HepG2 (cell line): ENCODE measurements at regions not wholly inside any gene's neighbourhood (a gene's known extent, or its start where the extent isn't known, plus 50 kb on each side); places are given as distances from the start of the nearest gene placed in this dataset.

Source experiments
- ATAC-seq: fragments of 200-7000 bp; cut with Tn5 transposase; 3 replicates; pipeline ENCODE4 v1.9.1; 2020; ENCODE audit warnings: mild to moderate bottlenecking, moderate library complexity
- BruUV-seq: library from RNA; stranded (reverse); fragments of 400-500 nt; replicated peaks from 2 replicates; lab custom pipeline; 2021; lab: Mats Ljungman, UMichigan
- CTCF ChIA-PET: fragments of 300-600 bp; formaldehyde crosslinking; extraction: SDS; loops from one replicate; lab custom pipeline; 2021; ENCODE audit warnings: low total read pairs, inconsistent platforms, low intra/inter-chr PET ratio; lab: Yijun Ruan, JAX
- POLR2A ChIA-PET: fragments of 350-600 bp; sonication (Branson Sonifier 250); formaldehyde crosslinking; loops from one replicate; lab custom pipeline; 2020; ENCODE audit warnings: antibody characterized with exemption, inconsistent platforms; lab: Yijun Ruan, JAX
- DNase-seq: peaks from one replicate; pipeline ENCODE4 v3.0.0-alpha.2; 2015; ENCODE audit warnings: low spot score
- FAIRE-seq: peaks from 3 replicates; lab custom pipeline; 2011; peaks lifted over from hg19 to GRCh38; lab: Jason Lieb, UNC
- H2AFZ ChIP-seq: one replicate; pipeline ENCODE4 v1.6.1; 2011; ENCODE audit warnings: low read length, inconsistent platforms
- H3K27ac ChIP-seq: fragments of 300-600 bp; 3 replicates; pipeline ENCODE4 v1.8.0; 2011; ENCODE audit warnings: mixed run types, mild to moderate bottlenecking, mixed read lengths, low read length, inconsistent platforms; ENCODE audit not compliant: insufficient read depth; ENCODE audit errors: extremely low read length
- H3K27me3 ChIP-seq, 2 experiments: fragments of 200-600 bp in 1 of 2; 2 replicates in 1 of 2; 3 replicates in 1 of 2; pipeline versions ENCODE4 v1.6.0 to v1.8.0; 2011; ENCODE audit warnings: low read length in 2 of 2, mild to moderate bottlenecking in 2 of 2, moderate library complexity in 2 of 2, inconsistent platforms in 1 of 2; ENCODE audit not compliant: insufficient read depth in 2 of 2, control insufficient read depth in 1 of 2
- H3K36me3 ChIP-seq, 2 experiments: fragments of 200-600 bp in 1 of 2; replicated peaks in 1 of 2; 2 replicates in 1 of 2; 3 replicates in 1 of 2; pipeline versions ENCODE4 v1.5.1 to v1.8.0; 2011; ENCODE audit warnings: low read length in 2 of 2, inconsistent platforms in 1 of 2; ENCODE audit not compliant: insufficient read depth in 2 of 2, control insufficient read depth in 1 of 2
- H3K4me1 ChIP-seq: 2 replicates; pipeline ENCODE4 v1.5.1; 2012; ENCODE audit warnings: low read length, inconsistent platforms; ENCODE audit not compliant: insufficient read depth
- H3K4me2 ChIP-seq: 2 replicates; pipeline ENCODE4 v1.6.0; 2011; ENCODE audit warnings: low read depth, low read length, inconsistent platforms
- H3K4me3 ChIP-seq, 3 experiments: fragments of 200-600 bp in 1 of 3; sonication (generic), shearing (Covaris generic) in 1 of 3; replicated peaks in 1 of 3; 2 replicates each; pipeline ENCODE4 v1.5.1; 2011 to 2016; ENCODE audit warnings: low read length in 3 of 3, inconsistent platforms in 2 of 3, low read depth in 2 of 3, mild to moderate bottlenecking in 2 of 3, control low read depth in 1 of 3, mixed read lengths in 1 of 3; ENCODE audit not compliant: insufficient read depth in 1 of 3
- H3K79me2 ChIP-seq: one replicate; pipeline ENCODE4 v1.6.1; 2011; ENCODE audit warnings: low read length, inconsistent platforms; ENCODE audit not compliant: insufficient read depth
- H3K9ac ChIP-seq: 2 replicates; pipeline ENCODE4 v1.6.0; 2011; ENCODE audit warnings: mild to moderate bottlenecking, low read depth, low read length, inconsistent platforms; ENCODE audit not compliant: insufficient read depth
- H3K9me3 ChIP-seq: 2 replicates; pipeline ENCODE4 v1.5.1; 2012; ENCODE audit warnings: mild to moderate bottlenecking, low read length
- H4K20me1 ChIP-seq: 2 replicates; pipeline ENCODE4 v1.6.0; 2011; ENCODE audit warnings: inconsistent platforms, mild to moderate bottlenecking, low read length, moderate library complexity; ENCODE audit not compliant: insufficient read depth
- ATF7-NPFF ChIP-seq: sonication (generic); formaldehyde crosslinking; IDR thresholded peaks from 2 replicates; pipeline ENCODE4 v1.8.1; 2023; ENCODE audit warnings: mild to moderate bottlenecking, low read depth, missing genetic modification reagents, moderate library complexity
- JUNB ChIP-seq: sonication (generic); formaldehyde crosslinking; IDR thresholded peaks from 2 replicates; pipeline ENCODE4 v1.8.0; 2022; ENCODE audit warnings: missing genetic modification reagents, mild to moderate bottlenecking, borderline replicate concordance
- PPARG ChIP-seq: conservative IDR thresholded peaks from 2 replicates; pipeline ENCODE4 v1.6.1; 2016; ENCODE audit warnings: missing biosample characterization, missing genetic modification reagents
- YEATS4 ChIP-seq: sonication (generic); formaldehyde crosslinking; IDR thresholded peaks from 2 replicates; pipeline ENCODE4 v1.4.0; 2020; ENCODE audit warnings: missing genetic modification reagents, borderline replicate concordance
- ZSCAN22 ChIP-seq: sonication (generic); formaldehyde crosslinking; IDR thresholded peaks from 2 replicates; pipeline ENCODE4 v1.4.0; 2020; ENCODE audit warnings: mild to moderate bottlenecking, missing genetic modification reagents
- WGBS: methylation state at CpG from one replicate; pipeline ENCODE4 v1.1.6; 2017; ENCODE audit warnings: low lambda C conversion rate; 5-methylcytosine and 5-hydroxymethylcytosine counted together
- in situ Hi-C: cut with HindIII; loops from 2 replicates; pipeline ENCODE4 v1.10.0; 2017; ENCODE audit warnings: low pct_unique_long_range_greater_than_20kb; ENCODE audit not compliant: extremely low pct_ligation_motif_present
- intact Hi-C: fragments of 100-400 bp; cut with micrococcal nuclease; formaldehyde crosslinking; loops from one replicate; pipeline ENCODE4 v1.10.0; 2022; ENCODE audit not compliant: unreplicated experiment
- TF ChIP-seq, protein P1 (sequence below): sonication (generic); formaldehyde crosslinking; IDR thresholded peaks from 2 replicates; pipeline ENCODE4 v1.4.0; 2020; ENCODE audit warnings: missing genetic modification reagents
- TF ChIP-seq, protein P2 (sequence below): sonication (generic); formaldehyde crosslinking; IDR thresholded peaks from 2 replicates; pipeline ENCODE4 v1.4.0; 2020; ENCODE audit warnings: mild to moderate bottlenecking, missing genetic modification reagents
- TF ChIP-seq, protein P3 (sequence below): fragments of 450-650 bp; IDR thresholded peaks from 2 replicates; pipeline ENCODE4 v1.6.1; 2016

DNA sequence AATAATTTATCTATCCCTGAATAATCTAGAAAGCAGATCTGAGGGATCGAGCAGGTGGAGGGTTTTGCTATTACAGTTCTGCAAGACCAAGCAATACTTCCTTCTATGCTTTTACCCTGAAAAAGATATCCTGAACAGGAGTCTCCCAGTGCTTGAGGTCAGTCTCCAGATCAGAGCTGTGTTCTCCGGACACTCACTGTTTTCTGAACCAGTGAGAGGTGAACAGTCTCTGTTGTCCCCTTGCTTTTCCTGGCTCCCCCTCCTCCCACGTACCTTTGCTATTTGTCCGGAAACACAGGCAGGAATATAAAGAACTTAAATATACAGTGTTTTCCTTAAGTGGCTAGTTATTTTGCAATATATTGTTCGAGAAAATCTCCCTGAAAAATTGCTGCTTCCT is 116.6 kb downstream of the ATXN3L start (continued):
- TF ChIP-seq, protein P1, sequence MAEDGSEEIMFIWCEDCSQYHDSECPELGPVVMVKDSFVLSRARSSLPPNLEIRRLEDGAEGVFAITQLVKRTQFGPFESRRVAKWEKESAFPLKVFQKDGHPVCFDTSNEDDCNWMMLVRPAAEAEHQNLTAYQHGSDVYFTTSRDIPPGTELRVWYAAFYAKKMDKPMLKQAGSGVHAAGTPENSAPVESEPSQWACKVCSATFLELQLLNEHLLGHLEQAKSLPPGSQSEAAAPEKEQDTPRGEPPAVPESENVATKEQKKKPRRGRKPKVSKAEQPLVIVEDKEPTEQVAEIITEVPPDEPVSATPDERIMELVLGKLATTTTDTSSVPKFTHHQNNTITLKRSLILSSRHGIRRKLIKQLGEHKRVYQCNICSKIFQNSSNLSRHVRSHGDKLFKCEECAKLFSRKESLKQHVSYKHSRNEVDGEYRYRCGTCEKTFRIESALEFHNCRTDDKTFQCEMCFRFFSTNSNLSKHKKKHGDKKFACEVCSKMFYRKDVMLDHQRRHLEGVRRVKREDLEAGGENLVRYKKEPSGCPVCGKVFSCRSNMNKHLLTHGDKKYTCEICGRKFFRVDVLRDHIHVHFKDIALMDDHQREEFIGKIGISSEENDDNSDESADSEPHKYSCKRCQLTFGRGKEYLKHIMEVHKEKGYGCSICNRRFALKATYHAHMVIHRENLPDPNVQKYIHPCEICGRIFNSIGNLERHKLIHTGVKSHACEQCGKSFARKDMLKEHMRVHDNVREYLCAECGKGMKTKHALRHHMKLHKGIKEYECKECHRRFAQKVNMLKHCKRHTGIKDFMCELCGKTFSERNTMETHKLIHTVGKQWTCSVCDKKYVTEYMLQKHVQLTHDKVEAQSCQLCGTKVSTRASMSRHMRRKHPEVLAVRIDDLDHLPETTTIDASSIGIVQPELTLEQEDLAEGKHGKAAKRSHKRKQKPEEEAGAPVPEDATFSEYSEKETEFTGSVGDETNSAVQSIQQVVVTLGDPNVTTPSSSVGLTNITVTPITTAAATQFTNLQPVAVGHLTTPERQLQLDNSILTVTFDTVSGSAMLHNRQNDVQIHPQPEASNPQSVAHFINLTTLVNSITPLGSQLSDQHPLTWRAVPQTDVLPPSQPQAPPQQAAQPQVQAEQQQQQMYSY (CRISPR knock-in tag): no peak
- no peak for TF ChIP-seq ZSCAN22 (CRISPR knock-in tag)

DNA sequence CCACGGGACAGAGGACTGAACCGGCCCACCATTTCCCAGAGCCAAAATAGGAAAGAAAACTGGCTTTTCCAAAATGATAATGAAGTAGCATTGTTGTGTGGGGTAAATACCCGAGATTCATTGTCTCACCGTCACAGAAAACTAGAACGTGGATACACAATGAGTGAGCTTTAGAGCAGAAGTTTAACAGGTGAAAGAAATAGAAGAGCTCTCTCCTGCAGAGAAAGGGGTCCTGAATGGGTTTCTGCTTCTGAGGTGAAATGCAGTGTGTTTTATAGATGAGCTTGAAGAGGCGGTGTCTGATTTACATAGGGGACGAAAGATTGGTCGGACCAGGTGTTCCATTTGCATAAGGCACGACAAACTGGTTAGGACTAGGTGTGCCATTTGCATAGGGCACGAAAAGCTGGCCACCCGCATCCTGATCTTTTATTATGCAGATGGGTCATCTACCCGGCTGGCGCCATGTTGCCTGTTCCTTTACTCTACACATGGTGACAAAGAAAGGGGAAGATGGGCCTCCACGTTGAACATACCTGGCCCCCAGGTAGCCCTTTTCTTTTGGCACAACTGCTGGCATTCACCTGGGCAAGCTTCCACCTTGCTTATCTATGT is 118.1 kb downstream of the ATXN3L start:
- H3K36me3 ChIP-seq: no peaks in the 10 kb centered on the region
- H3K4me2 ChIP-seq: no peak overlapping the region
- H3K4me3 ChIP-seq: no peak overlapping the region
- intact Hi-C loops: no loop called here
- BruUV-seq: no TSS peak
- TF ChIP-seq YEATS4 (CRISPR knock-in tag) (no peak), PPARG (no peak), JUNB (CRISPR knock-in tag) (no peak), ATF7-NPFF (CRISPR knock-in tag) (no peak)
- TF ChIP-seq, protein P2, sequence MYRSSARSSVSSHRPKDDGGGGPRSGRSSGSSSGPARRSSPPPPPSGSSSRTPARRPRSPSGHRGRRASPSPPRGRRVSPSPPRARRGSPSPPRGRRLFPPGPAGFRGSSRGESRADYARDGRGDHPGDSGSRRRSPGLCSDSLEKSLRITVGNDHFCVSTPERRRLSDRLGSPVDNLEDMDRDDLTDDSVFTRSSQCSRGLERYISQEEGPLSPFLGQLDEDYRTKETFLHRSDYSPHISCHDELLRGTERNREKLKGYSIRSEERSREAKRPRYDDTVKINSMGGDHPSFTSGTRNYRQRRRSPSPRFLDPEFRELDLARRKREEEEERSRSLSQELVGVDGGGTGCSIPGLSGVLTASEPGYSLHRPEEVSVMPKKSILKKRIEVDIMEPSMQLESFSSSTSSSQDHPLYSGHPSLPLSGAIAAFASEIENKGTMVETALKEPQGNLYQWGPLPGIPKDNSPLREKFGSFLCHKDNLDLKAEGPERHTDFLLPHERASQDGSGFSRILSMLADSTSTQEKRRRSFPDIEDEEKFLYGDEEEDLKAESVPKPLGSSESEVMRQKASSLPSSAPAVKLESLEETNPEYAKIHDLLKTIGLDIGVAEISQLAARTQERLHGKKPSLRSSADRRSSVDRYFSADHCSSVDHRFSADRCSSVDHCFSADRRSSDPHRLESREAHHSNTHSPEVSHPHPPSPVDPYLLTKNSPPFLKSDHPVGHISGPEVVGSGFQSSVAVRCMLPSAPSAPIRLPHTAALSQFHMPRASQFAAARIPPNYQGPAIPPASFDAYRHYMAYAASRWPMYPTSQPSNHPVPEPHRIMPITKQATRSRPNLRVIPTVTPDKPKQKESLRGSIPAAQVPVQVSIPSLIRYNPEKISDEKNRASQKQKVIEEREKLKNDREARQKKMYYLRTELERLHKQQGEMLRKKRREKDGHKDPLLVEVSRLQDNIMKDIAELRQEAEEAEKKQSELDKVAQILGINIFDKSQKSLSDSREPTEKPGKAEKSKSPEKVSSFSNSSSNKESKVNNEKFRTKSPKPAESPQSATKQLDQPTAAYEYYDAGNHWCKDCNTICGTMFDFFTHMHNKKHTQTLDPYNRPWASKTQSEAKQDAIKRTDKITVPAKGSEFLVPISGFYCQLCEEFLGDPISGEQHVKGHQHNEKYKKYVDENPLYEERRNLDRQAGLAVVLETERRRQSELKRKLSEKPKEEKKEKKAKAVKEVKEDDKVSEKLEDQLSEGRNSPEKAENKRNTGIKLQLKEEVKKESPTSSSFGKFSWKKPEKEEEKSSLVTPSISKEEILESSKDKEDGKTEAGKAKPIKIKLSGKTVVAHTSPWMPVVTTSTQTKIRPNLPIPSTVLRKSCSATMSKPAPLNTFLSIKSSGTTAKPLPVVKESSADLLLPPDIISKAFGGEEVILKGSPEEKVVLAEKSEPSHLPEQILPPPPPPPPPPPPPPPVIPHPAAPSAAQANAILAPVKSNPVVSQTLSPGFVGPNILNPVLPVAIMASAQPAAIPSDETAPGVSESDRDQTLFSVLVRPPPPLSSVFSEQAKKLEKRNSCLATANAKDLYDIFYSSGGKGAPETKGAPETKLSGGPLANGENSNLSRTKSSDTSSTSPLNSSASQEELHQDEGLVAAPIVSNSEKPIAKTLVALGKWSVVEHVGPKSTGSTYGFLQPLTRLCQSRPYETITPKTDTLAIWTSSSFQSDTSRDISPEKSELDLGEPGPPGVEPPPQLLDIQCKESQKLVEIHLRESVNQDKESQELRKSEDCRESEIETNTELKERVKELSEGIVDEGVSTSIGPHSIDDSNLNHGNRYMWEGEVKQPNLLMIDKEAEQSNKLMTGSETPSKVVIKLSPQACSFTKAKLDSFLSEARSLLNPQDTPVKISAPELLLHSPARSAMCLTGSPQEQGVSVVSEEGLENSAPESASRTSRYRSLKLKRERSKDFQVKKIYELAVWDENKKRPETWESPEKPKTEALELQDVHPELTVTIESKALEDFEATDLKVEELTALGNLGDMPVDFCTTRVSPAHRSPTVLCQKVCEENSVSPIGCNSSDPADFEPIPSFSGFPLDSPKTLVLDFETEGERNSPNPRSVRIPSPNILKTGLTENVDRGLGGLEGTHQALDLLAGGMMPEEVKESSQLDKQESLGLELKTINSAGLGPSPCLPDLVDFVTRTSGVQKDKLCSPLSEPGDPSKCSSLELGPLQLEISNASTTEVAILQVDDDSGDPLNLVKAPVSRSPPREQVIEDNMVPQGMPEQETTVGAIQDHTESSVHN (CRISPR knock-in tag): no peak
- TF ChIP-seq, protein P3, sequence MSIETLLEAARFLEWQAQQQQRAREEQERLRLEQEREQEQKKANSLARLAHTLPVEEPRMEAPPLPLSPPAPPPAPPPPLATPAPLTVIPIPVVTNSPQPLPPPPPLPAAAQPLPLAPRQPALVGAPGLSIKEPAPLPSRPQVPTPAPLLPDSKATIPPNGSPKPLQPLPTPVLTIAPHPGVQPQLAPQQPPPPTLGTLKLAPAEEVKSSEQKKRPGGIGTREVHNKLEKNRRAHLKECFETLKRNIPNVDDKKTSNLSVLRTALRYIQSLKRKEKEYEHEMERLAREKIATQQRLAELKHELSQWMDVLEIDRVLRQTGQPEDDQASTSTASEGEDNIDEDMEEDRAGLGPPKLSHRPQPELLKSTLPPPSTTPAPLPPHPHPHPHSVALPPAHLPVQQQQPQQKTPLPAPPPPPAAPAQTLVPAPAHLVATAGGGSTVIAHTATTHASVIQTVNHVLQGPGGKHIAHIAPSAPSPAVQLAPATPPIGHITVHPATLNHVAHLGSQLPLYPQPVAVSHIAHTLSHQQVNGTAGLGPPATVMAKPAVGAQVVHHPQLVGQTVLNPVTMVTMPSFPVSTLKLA: no peak
- H4K20me1 ChIP-seq: no peaks in the 10 kb centered on the region
- H3K27me3 ChIP-seq: no peaks in the 10 kb centered on the region
- no peaks in the 10 kb centered on the region for H3K4me1 ChIP-seq
- H3K27ac ChIP-seq: no peak overlapping the region
- in situ Hi-C loops: no loop called here
- no peak for ATAC-seq
- 33% methylated on average over 14 of the region's 14 CpGs for WGBS
- CTCF ChIA-PET: no interaction called here
- H3K9ac ChIP-seq: no peak overlapping the region
- POLR2A ChIA-PET: no interaction called here
- H3K79me2 ChIP-seq: no peaks in the 10 kb centered on the region
- no peak overlapping the region for H2AFZ ChIP-seq
- no peak for FAIRE-seq
- DNase-seq: no peak
- H3K9me3 ChIP-seq: no peaks in the 10 kb centered on the region
